CD14-positive monocyte (primary cell): ENCODE measurements at regions not wholly inside any gene's neighbourhood (a gene's known extent, or its start where the extent isn't known, plus 50 kb on each side); places are given as distances from the start of the nearest gene placed in this dataset.

Source experiments
- DNase-seq, 3 donors: peaks; one replicate each; pipeline ENCODE4 v3.0.0-alpha.2; 2011 to 2022
- H2AFZ ChIP-seq: 2 replicates; pipeline ENCODE4 v1.6.0; 2012; ENCODE audit warnings: mild to moderate bottlenecking, low read depth, low read length, inconsistent platforms; ENCODE audit not compliant: insufficient read depth, poor library complexity, severe bottlenecking
- H3K27ac ChIP-seq, 2 donors: 1 replicate in 1 of 2; 2 replicates in 1 of 2; pipeline ENCODE4 v1.5.1; 2012 to 2013; ENCODE audit warnings: low read length in 2 of 2, control low read depth in 1 of 2, inconsistent platforms in 1 of 2, low read depth in 1 of 2, mild to moderate bottlenecking in 1 of 2
- H3K27me3 ChIP-seq, 2 donors: one replicate each; pipeline versions ENCODE4 v1.6.0 to v1.6.1; 2011 to 2013; ENCODE audit warnings: low read length in 2 of 2; ENCODE audit not compliant: control insufficient read depth in 2 of 2, insufficient read depth in 2 of 2
- H3K36me3 ChIP-seq, 2 donors: replicated peaks in 1 of 2; 1 replicate in 1 of 2; 2 replicates in 1 of 2; pipeline versions ENCODE4 v1.5.1 to v1.6.1; 2012 to 2013; ENCODE audit warnings: low read length in 2 of 2, control low read depth in 1 of 2, inconsistent platforms in 1 of 2, mild to moderate bottlenecking in 1 of 2; ENCODE audit not compliant: insufficient read depth in 2 of 2, control insufficient read depth in 1 of 2
- H3K4me1 ChIP-seq, 2 donors: 1 replicate in 1 of 2; 2 replicates in 1 of 2; pipeline versions ENCODE4 v1.5.1 to v1.6.1; 2012 to 2013; ENCODE audit warnings: low read length in 2 of 2, control low read depth in 1 of 2, inconsistent platforms in 1 of 2, mild to moderate bottlenecking in 1 of 2, moderate library complexity in 1 of 2; ENCODE audit not compliant: insufficient read depth in 2 of 2, control insufficient read depth in 1 of 2
- H3K4me2 ChIP-seq: replicated peaks from 2 replicates; pipeline ENCODE3; 2012; ENCODE audit warnings: low read length, moderate library complexity, mild to moderate bottlenecking; ENCODE audit not compliant: poor library complexity, severe bottlenecking; ENCODE audit errors: extremely low read depth
- H3K4me3 ChIP-seq, 3 experiments: fragments of 200-600 bp in 1 of 3; sonication (generic) in 1 of 3; replicated peaks in 1 of 3; 1 replicate in 2 of 3; 2 replicates in 1 of 3; pipeline ENCODE4 v1.5.1; 2011 to 2013; ENCODE audit warnings: low read length in 3 of 3, mild to moderate bottlenecking in 3 of 3, control low read depth in 2 of 3, low read depth in 2 of 3, inconsistent platforms in 1 of 3, moderate library complexity in 1 of 3
- H3K79me2 ChIP-seq: 2 replicates; pipeline ENCODE4 v1.6.0; 2012; ENCODE audit warnings: mild to moderate bottlenecking, control low read depth, inconsistent platforms, low read length, moderate library complexity; ENCODE audit not compliant: insufficient read depth
- H3K9ac ChIP-seq: 2 replicates; pipeline ENCODE4 v1.6.0; 2017; ENCODE audit warnings: low read length, mild to moderate bottlenecking; ENCODE audit not compliant: insufficient read depth, poor library complexity, severe bottlenecking
- H3K9me3 ChIP-seq, 2 donors: replicated peaks in 1 of 2; 1 replicate in 1 of 2; 2 replicates in 1 of 2; pipeline versions ENCODE4 v1.5.1 to v1.6.1; 2012 to 2013; ENCODE audit warnings: low read length in 2 of 2, control low read depth in 1 of 2; ENCODE audit not compliant: control insufficient read depth in 1 of 2, insufficient read depth in 1 of 2
- H4K20me1 ChIP-seq: 2 replicates; pipeline ENCODE4 v1.6.0; 2012; ENCODE audit warnings: mild to moderate bottlenecking, low read length, control low read depth, moderate library complexity; ENCODE audit not compliant: insufficient read depth
- H3K27ac Mint-ChIP-seq, 7 donors: one replicate each; pipeline ENCODE4 v1.8.0; 2020; ENCODE audit warnings: mild to moderate bottlenecking in 7 of 7, mixed read lengths in 7 of 7, moderate library complexity in 6 of 7, inconsistent platforms in 2 of 7
- H3K27me3 Mint-ChIP-seq, 3 donors: one replicate each; pipeline ENCODE4 v1.8.0; 2021 to 2022; ENCODE audit warnings: low read depth in 3 of 3, mild to moderate bottlenecking in 3 of 3, mixed read lengths in 3 of 3, moderate library complexity in 3 of 3, inconsistent platforms in 1 of 3
- H3K36me3 Mint-ChIP-seq, 2 donors: one replicate each; pipeline ENCODE4 v1.8.0; 2020; ENCODE audit warnings: mixed read lengths in 2 of 2, inconsistent platforms in 1 of 2, mild to moderate bottlenecking in 1 of 2
- H3K4me1 Mint-ChIP-seq: one replicate; pipeline ENCODE4 v1.8.0; 2020; ENCODE audit warnings: mild to moderate bottlenecking, mixed read lengths
- H3K4me3 Mint-ChIP-seq, 2 donors: one replicate each; pipeline ENCODE4 v1.8.0; 2020; ENCODE audit warnings: mild to moderate bottlenecking in 2 of 2, mixed read lengths in 2 of 2, moderate library complexity in 1 of 2
- H3K9me3 Mint-ChIP-seq, 7 donors: one replicate each; pipeline ENCODE4 v1.8.0; 2020 to 2022; ENCODE audit warnings: mixed read lengths in 7 of 7, mild to moderate bottlenecking in 6 of 7, moderate library complexity in 6 of 7, inconsistent platforms in 2 of 7
- WGBS: methylation state at CpG from one replicate; pipeline ENCODE4 v1.1.5; 2013; ENCODE audit warnings: missing lambda C conversion rate; ENCODE audit not compliant: insufficient coverage; 5-methylcytosine and 5-hydroxymethylcytosine counted together
- intact Hi-C, 2 donors: fragments of 100-400 bp; cut with micrococcal nuclease; formaldehyde crosslinking; loops; one replicate each; pipeline versions ENCODE4 v1.15.0 to v1.15.1; 2023
- TF ChIP-seq, protein P1 (sequence below): fragments of 200-600 bp; IDR thresholded peaks from one replicate; pipeline ENCODE4 v1.8.0; 2022; ENCODE audit warnings: antibody characterized with exemption, mild to moderate bottlenecking

DNA sequence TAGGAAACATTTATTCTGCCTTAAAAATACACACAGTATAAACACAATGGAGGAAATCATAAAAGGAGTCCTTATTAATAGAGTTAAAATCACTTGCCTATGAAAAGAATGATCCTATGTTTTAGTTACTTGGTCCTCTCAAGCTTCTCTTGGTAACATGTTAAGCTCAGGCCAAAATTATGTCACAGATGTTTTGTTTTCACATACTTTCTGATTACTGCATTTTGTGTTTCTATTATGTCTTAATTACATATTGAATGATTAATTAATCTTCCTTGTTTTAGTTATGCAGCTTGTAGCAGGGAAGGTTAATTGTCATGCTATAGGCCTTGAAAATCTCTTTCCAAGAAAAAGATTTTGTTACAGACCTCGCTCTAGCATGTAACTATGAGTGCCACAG lies 406.0 kb downstream of the PLA2G4A start:
- H3K27me3 ChIP-seq = no peaks in the 10 kb centered on the region
- Mint-ChIP-seq H3K4me1 (no peaks in the 10 kb centered on the region), H3K36me3 (no peaks in the 10 kb centered on the region), H3K9me3 (peaks cover 0 to 2% (median 0%) of the 10 kb centered on the region in 7 donors), H3K27ac (no peak overlapping the region), H3K4me3 (no peak overlapping the region), H3K27me3 (no peaks in the 10 kb centered on the region)
- no peak overlapping the region for H3K27ac ChIP-seq
- no peaks in the 10 kb centered on the region for H4K20me1 ChIP-seq
- H3K4me1 ChIP-seq = no peaks in the 10 kb centered on the region
- no peak overlapping the region for H3K9ac ChIP-seq
- no peak for DNase-seq
- no CpG with 5 or more reads among the region's 1 CpG for WGBS
- TF ChIP-seq, protein P1, sequence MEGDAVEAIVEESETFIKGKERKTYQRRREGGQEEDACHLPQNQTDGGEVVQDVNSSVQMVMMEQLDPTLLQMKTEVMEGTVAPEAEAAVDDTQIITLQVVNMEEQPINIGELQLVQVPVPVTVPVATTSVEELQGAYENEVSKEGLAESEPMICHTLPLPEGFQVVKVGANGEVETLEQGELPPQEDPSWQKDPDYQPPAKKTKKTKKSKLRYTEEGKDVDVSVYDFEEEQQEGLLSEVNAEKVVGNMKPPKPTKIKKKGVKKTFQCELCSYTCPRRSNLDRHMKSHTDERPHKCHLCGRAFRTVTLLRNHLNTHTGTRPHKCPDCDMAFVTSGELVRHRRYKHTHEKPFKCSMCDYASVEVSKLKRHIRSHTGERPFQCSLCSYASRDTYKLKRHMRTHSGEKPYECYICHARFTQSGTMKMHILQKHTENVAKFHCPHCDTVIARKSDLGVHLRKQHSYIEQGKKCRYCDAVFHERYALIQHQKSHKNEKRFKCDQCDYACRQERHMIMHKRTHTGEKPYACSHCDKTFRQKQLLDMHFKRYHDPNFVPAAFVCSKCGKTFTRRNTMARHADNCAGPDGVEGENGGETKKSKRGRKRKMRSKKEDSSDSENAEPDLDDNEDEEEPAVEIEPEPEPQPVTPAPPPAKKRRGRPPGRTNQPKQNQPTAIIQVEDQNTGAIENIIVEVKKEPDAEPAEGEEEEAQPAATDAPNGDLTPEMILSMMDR = no peak
- no peaks in the 10 kb centered on the region for H3K79me2 ChIP-seq
- intact Hi-C loops = no loop called here
- no peak overlapping the region for H3K4me2 ChIP-seq
- H3K36me3 ChIP-seq = no peaks in the 10 kb centered on the region
- H2AFZ ChIP-seq = no peak overlapping the region
- H3K4me3 ChIP-seq = no peak overlapping the region
- H3K9me3 ChIP-seq = no peaks in the 10 kb centered on the region

DNA sequence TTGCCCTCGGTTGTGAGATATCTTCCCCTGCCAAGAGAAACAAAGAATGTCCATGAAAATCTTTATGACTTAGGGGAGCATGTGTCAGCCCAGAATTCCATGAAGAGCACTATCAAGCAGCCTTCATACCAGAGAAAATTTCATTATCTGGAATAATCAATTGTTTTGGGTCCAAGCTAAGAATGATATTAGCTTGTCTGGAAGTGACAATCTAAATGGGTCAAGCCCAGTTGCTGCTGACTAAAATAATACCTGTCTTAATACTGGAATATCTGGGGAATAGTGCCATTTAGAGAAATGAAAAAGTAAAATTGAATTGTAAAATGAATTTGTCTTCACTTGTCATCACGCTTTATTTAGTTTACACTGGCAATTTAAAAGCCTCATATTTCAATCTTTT lies 407.4 kb downstream of the PLA2G4A start:
- Mint-ChIP-seq H3K27ac (no peak overlapping the region), H3K4me3 (no peak overlapping the region), H3K27me3 (no peaks in the 10 kb centered on the region), H3K36me3 (no peaks in the 10 kb centered on the region), H3K4me1 (no peaks in the 10 kb centered on the region), H3K9me3 (peaks cover 0 to 2% (median 0%) of the 10 kb centered on the region in 7 donors)
- H3K9ac ChIP-seq = no peak overlapping the region
- no peak overlapping the region for H3K4me3 ChIP-seq
- no peaks in the 10 kb centered on the region for H3K27me3 ChIP-seq
- H3K4me2 ChIP-seq = no peak overlapping the region
- H3K79me2 ChIP-seq = no peaks in the 10 kb centered on the region
- no peaks in the 10 kb centered on the region for H4K20me1 ChIP-seq
- DNase-seq = no peak
- no peaks in the 10 kb centered on the region for H3K4me1 ChIP-seq
- intact Hi-C loops = no loop called here
- TF ChIP-seq, protein P1 = no peak
- WGBS = no CpG with 5 or more reads among the region's 2 CpGs
- no peak overlapping the region for H2AFZ ChIP-seq
- no peaks in the 10 kb centered on the region for H3K36me3 ChIP-seq
- no peaks in the 10 kb centered on the region for H3K9me3 ChIP-seq
- no peak overlapping the region for H3K27ac ChIP-seq
